ENCODE measurements at regions not wholly inside any gene's neighbourhood (a gene's known extent, or its start where the extent isn't known, plus 50 kb on each side); places are given as distances from the start of the nearest gene placed in this dataset.

GRCh38 chr4:96186593-96186992 lies 346.7 kb downstream of the PDHA2 start:
- no peaks in the 10 kb centered on the region for H3K36me3 ChIP-seq (ENCODE audit: control insufficient read depth, insufficient read depth, low read length)
- H3K27me3 ChIP-seq (ENCODE audit: control insufficient read depth, insufficient read depth, low read length) = peaks cover 3% of the 10 kb centered on the region
- no CpG with 5 or more reads among the region's 2 CpGs for WGBS (ENCODE audit: insufficient coverage)
- no peaks in the 10 kb centered on the region for H3K4me1 ChIP-seq (ENCODE audit: control insufficient read depth, insufficient read depth, low read length)
- H3K4me3 ChIP-seq (ENCODE audit: low read depth, low read length) = no peak overlapping the region
- DNase-seq (ENCODE audit: low read depth in 4 of 6, low spot score in 6 of 6) = peak in 1 of 6 donors; percentile 2
- no peaks in the 10 kb centered on the region for H3K9me3 ChIP-seq (ENCODE audit: control insufficient read depth, insufficient read depth, low read length)
- H3K27ac ChIP-seq (ENCODE audit: low read depth, low read length) = no peak overlapping the region

GRCh38 chr4:96189761-96190160 lies 349.9 kb downstream of the PDHA2 start:
- no peak overlapping the region for H3K4me3 ChIP-seq (ENCODE audit: low read depth, low read length)
- H3K27me3 ChIP-seq (ENCODE audit: control insufficient read depth, insufficient read depth, low read length) = no peaks in the 10 kb centered on the region
- no peaks in the 10 kb centered on the region for H3K9me3 ChIP-seq (ENCODE audit: control insufficient read depth, insufficient read depth, low read length)
- H3K36me3 ChIP-seq (ENCODE audit: control insufficient read depth, insufficient read depth, low read length) = no peaks in the 10 kb centered on the region
- no peak overlapping the region for H3K27ac ChIP-seq (ENCODE audit: low read depth, low read length)
- no peaks in the 10 kb centered on the region for H3K4me1 ChIP-seq (ENCODE audit: control insufficient read depth, insufficient read depth, low read length)
- DNase-seq (ENCODE audit: low read depth in 4 of 6, low spot score in 6 of 6) = no peak

GRCh38 chr4:96193061-96193460 lies 353.2 kb downstream of the PDHA2 start:
- Histone ChIP-seq H3K9me3 (ENCODE audit: control insufficient read depth, insufficient read depth, low read length) (no peaks in the 10 kb centered on the region), H3K27ac (ENCODE audit: low read depth, low read length) (no peak overlapping the region), H3K4me1 (ENCODE audit: control insufficient read depth, insufficient read depth, low read length) (no peaks in the 10 kb centered on the region), H3K36me3 (ENCODE audit: control insufficient read depth, insufficient read depth, low read length) (no peaks in the 10 kb centered on the region), H3K27me3 (ENCODE audit: control insufficient read depth, insufficient read depth, low read length) (no peaks in the 10 kb centered on the region), H3K4me3 (ENCODE audit: low read depth, low read length) (no peak overlapping the region)
- no CpG with 5 or more reads among the region's 1 CpG for WGBS (ENCODE audit: insufficient coverage)
- DNase-seq (ENCODE audit: low read depth in 4 of 6, low spot score in 6 of 6) = no peak

GRCh38 chr4:96194993-96195392 lies 355.1 kb downstream of the PDHA2 start:
- Histone ChIP-seq H3K4me3 (ENCODE audit: low read depth, low read length) (no peak overlapping the region), H3K4me1 (ENCODE audit: control insufficient read depth, insufficient read depth, low read length) (no peaks in the 10 kb centered on the region), H3K9me3 (ENCODE audit: control insufficient read depth, insufficient read depth, low read length) (no peaks in the 10 kb centered on the region), H3K36me3 (ENCODE audit: control insufficient read depth, insufficient read depth, low read length) (no peaks in the 10 kb centered on the region), H3K27me3 (ENCODE audit: control insufficient read depth, insufficient read depth, low read length) (no peaks in the 10 kb centered on the region), H3K27ac (ENCODE audit: low read depth, low read length) (no peak overlapping the region)
- no CpG with 5 or more reads among the region's 1 CpG for WGBS (ENCODE audit: insufficient coverage)
- peak in 1 of 6 donors; percentile 27 for DNase-seq (ENCODE audit: low read depth in 4 of 6, low spot score in 6 of 6)

GRCh38 chr4:96205143-96205936 lies 365.4 kb downstream of the PDHA2 start:
- Histone ChIP-seq H3K27ac (ENCODE audit: low read depth, low read length) (no peak overlapping the region), H3K27me3 (ENCODE audit: control insufficient read depth, insufficient read depth, low read length) (no peaks in the 10 kb centered on the region), H3K4me3 (ENCODE audit: low read depth, low read length) (no peak overlapping the region), H3K36me3 (ENCODE audit: control insufficient read depth, insufficient read depth, low read length) (no peaks in the 10 kb centered on the region), H3K4me1 (ENCODE audit: control insufficient read depth, insufficient read depth, low read length) (no peaks in the 10 kb centered on the region), H3K9me3 (ENCODE audit: control insufficient read depth, insufficient read depth, low read length) (no peaks in the 10 kb centered on the region)
- DNase-seq (ENCODE audit: low read depth in 4 of 6, low spot score in 6 of 6) = peak in 1 of 6 donors; percentile 7
- WGBS (ENCODE audit: insufficient coverage) = 80% methylated on average over 1 of the region's 5 CpGs

- no peaks in the 10 kb centered on the region for H3K27me3 ChIP-seq (ENCODE audit: control insufficient read depth, insufficient read depth, low read length)
- WGBS (ENCODE audit: insufficient coverage) = 80% methylated on average over 1 of the region's 5 CpGs
Observed at GRCh38 chr4:96227515-96227914, 387.6 kb downstream of the PDHA2 start.

GRCh38 chr4:96228463-96228862 lies 388.6 kb downstream of the PDHA2 start:
- whole genome bisulfite sequencing (ENCODE audit: insufficient coverage) = 80% methylated on average over 1 of the region's 4 CpGs
- DNase-seq (ENCODE audit: low read depth in 4 of 6, low spot score in 6 of 6) = no peak

More at GRCh38 chr4:96227515-96227914, 387.6 kb downstream of the PDHA2 start:
- H3K4me3 ChIP-seq (ENCODE audit: low read depth, low read length) = no peak overlapping the region
- no peak overlapping the region for H3K27ac ChIP-seq (ENCODE audit: low read depth, low read length)
- no peaks in the 10 kb centered on the region for H3K36me3 ChIP-seq (ENCODE audit: control insufficient read depth, insufficient read depth, low read length)
- no peaks in the 10 kb centered on the region for H3K9me3 ChIP-seq (ENCODE audit: control insufficient read depth, insufficient read depth, low read length)
- no peaks in the 10 kb centered on the region for H3K4me1 ChIP-seq (ENCODE audit: control insufficient read depth, insufficient read depth, low read length)
- no peak for DNase-seq (ENCODE audit: low read depth in 4 of 6, low spot score in 6 of 6)

GRCh38 chr4:96240041-96240440 lies 400.1 kb downstream of the PDHA2 start:
- no CpG with 5 or more reads among the region's 4 CpGs for WGBS (ENCODE audit: insufficient coverage)
- no peaks in the 10 kb centered on the region for H3K27me3 ChIP-seq (ENCODE audit: control insufficient read depth, insufficient read depth, low read length)

More at GRCh38 chr4:96228463-96228862, 388.6 kb downstream of the PDHA2 start:
- H3K27ac ChIP-seq (ENCODE audit: low read depth, low read length) = no peak overlapping the region
- H3K9me3 ChIP-seq (ENCODE audit: control insufficient read depth, insufficient read depth, low read length) = peaks cover under 1% of the 10 kb centered on the region
- no peaks in the 10 kb centered on the region for H3K36me3 ChIP-seq (ENCODE audit: control insufficient read depth, insufficient read depth, low read length)
- no peak overlapping the region for H3K4me3 ChIP-seq (ENCODE audit: low read depth, low read length)
- H3K4me1 ChIP-seq (ENCODE audit: control insufficient read depth, insufficient read depth, low read length) = no peaks in the 10 kb centered on the region
- H3K27me3 ChIP-seq (ENCODE audit: control insufficient read depth, insufficient read depth, low read length) = no peaks in the 10 kb centered on the region

GRCh38 chr4:96241819-96242218 lies 401.9 kb downstream of the PDHA2 start:
- DNase-seq (ENCODE audit: low read depth in 4 of 6, low spot score in 6 of 6) = no peak
- no peaks in the 10 kb centered on the region for H3K27me3 ChIP-seq (ENCODE audit: control insufficient read depth, insufficient read depth, low read length)
- peaks cover 2% of the 10 kb centered on the region for H3K9me3 ChIP-seq (ENCODE audit: control insufficient read depth, insufficient read depth, low read length)
- H3K27ac ChIP-seq (ENCODE audit: low read depth, low read length) = no peak overlapping the region
- no peaks in the 10 kb centered on the region for H3K36me3 ChIP-seq (ENCODE audit: control insufficient read depth, insufficient read depth, low read length)
- no peak overlapping the region for H3K4me3 ChIP-seq (ENCODE audit: low read depth, low read length)
- no peaks in the 10 kb centered on the region for H3K4me1 ChIP-seq (ENCODE audit: control insufficient read depth, insufficient read depth, low read length)

More at GRCh38 chr4:96240041-96240440, 400.1 kb downstream of the PDHA2 start:
- Histone ChIP-seq H3K4me1 (ENCODE audit: control insufficient read depth, insufficient read depth, low read length) (no peaks in the 10 kb centered on the region), H3K27ac (ENCODE audit: low read depth, low read length) (no peak overlapping the region), H3K9me3 (ENCODE audit: control insufficient read depth, insufficient read depth, low read length) (peaks cover 4% of the 10 kb centered on the region), H3K4me3 (ENCODE audit: low read depth, low read length) (no peak overlapping the region), H3K36me3 (ENCODE audit: control insufficient read depth, insufficient read depth, low read length) (no peaks in the 10 kb centered on the region)
- no peak for DNase-seq (ENCODE audit: low read depth in 4 of 6, low spot score in 6 of 6)

GRCh38 chr4:96247096-96247495 lies 407.2 kb downstream of the PDHA2 start:
- Histone ChIP-seq H3K4me1 (ENCODE audit: control insufficient read depth, insufficient read depth, low read length) (no peaks in the 10 kb centered on the region), H3K4me3 (ENCODE audit: low read depth, low read length) (no peak overlapping the region), H3K27ac (ENCODE audit: low read depth, low read length) (no peak overlapping the region), H3K9me3 (ENCODE audit: control insufficient read depth, insufficient read depth, low read length) (no peaks in the 10 kb centered on the region), H3K36me3 (ENCODE audit: control insufficient read depth, insufficient read depth, low read length) (no peaks in the 10 kb centered on the region), H3K27me3 (ENCODE audit: control insufficient read depth, insufficient read depth, low read length) (no peaks in the 10 kb centered on the region)
- no peak for DNase-seq (ENCODE audit: low read depth in 4 of 6, low spot score in 6 of 6)

Data from spinal cord (tissue), 9 donors.